ENCODE measurements at regions not wholly inside any gene's neighbourhood (a gene's known extent, or its start where the extent isn't known, plus 50 kb on each side); places are given as distances from the start of the nearest gene placed in this dataset.

DNA sequence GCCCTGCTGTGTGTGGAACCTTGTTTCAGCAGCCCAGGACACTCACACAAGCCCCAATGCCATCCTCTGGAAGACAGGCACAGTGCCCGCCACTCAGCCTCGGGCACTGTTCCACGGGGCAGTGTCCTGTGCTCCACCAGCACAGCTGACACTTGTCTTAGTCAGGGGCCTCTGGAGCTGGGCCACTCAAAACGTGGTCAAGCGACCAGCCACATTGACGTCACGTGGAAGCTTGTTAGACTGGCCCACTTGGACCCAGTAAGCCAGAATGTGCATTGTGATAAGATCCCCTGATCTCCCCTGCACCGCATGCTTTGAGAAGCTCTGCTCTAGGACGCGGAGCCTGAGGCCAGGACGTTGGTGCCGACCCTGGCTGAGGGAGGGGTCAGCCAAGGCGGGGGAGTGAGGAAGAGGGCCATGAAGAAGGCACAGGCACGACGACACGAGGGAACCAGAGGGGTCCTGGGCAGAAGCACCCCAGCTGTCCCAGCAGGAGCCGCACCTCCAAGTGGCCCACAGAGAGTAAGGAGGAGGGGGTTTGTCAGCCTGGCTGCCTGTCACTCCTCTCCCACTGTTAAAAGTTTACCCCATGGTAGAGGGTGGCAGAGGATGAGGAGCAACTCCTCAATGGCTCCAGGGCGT lies 64.6 kb downstream of the LINC01488 start:
- peaks cover 43% of the 10 kb centered on the region for H3K27me3 Mint-ChIP-seq
- H3K36me3 Mint-ChIP-seq (ENCODE audit: low read depth), result peaks cover 4% of the 10 kb centered on the region
- H3K9me3 Mint-ChIP-seq, result peaks cover 8% of the 10 kb centered on the region
- H3K27ac Mint-ChIP-seq, result no peak overlapping the region
- H3K4me1 Mint-ChIP-seq (ENCODE audit: low read depth), result peaks cover 30% of the 10 kb centered on the region
- no peak overlapping the region for H3K4me3 Mint-ChIP-seq

DNA sequence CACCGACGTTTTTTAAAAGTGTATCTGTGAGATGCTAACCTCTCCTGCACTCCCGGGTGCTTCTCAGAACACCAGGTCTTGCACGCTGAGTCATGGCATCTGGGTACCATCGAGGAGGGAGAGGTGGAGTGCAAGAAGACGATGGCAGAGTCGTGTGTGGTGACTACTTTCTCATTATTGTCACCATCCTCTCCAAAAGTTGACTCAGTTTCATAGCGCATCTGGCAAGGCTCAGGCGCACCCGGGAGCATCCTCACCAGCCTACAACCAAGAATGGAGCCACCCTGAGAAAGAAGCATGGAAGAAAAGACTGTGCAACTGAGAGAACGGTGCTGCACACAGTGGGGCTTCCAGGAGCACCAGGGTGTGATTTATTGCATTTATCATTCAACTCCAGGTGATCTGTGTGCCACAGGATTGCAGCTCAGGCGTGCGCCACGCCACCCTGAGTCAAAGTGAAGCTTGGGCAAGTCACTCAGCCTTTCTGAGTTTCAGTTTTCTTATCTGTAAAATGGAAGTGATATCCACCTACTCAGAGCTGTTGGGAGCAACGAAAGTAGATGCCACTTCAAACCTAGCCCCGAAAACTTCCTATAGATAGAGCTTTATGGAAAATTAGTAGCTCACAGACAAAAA lies 65.4 kb downstream of the LINC01488 start:
- H3K36me3 Mint-ChIP-seq (ENCODE audit: low read depth), result peaks cover 5% of the 10 kb centered on the region
- H3K9me3 Mint-ChIP-seq, result peaks cover 12% of the 10 kb centered on the region
- peaks cover 30% of the 10 kb centered on the region for H3K4me1 Mint-ChIP-seq (ENCODE audit: low read depth)
- H3K4me3 Mint-ChIP-seq, result peak overlapping the region; percentile 7
- peak overlapping the region; percentile 68 for H3K27ac Mint-ChIP-seq
- peaks cover 37% of the 10 kb centered on the region for H3K27me3 Mint-ChIP-seq

DNA sequence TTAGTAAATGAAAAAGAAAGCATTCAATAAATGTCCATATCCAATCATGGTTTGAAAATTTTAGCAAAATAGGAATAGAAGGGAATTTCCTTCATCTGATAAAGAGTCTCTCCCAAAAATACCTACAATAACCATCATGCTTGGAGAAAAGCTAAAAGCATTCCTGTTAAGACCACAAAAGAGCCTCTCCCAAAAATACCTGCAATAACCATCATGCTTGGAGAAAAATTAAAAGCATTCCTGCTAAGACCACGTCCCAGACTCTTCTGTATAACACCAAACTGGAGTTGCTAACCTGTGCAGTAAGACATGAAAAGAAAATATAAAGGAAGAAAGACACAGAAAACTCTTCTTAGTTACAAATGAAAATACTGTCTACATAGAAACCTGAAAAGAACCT lies 69.4 kb downstream of the LINC01488 start:
- Mint-ChIP-seq H3K36me3 (ENCODE audit: low read depth) (peaks cover 8% of the 10 kb centered on the region), H3K27me3 (peaks cover 18% of the 10 kb centered on the region), H3K4me1 (ENCODE audit: low read depth) (peaks cover 22% of the 10 kb centered on the region), H3K27ac (no peak overlapping the region), H3K9me3 (peaks cover 16% of the 10 kb centered on the region), H3K4me3 (no peak overlapping the region)

DNA sequence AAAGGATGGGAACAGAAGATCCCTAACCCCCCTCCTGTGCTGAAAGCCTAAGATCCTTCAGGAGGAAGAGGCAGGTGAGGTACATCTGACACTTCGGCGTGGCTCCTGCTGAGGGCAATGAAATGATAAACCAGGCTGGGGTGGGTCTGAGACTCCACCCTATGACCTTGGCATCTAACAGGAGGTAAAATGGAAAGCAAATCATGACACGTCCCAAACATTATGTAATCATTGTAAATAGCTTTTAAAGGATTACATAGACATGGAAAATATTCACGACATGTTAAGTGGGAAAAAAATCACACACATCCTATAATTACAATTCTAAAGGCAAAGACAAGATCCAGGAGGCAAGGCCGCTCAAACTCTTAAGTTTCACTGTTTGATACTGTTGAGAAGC lies 70.5 kb downstream of the LINC01488 start:
- Mint-ChIP-seq H3K27ac (no peak overlapping the region), H3K9me3 (peaks cover 16% of the 10 kb centered on the region), H3K36me3 (ENCODE audit: low read depth) (peaks cover 8% of the 10 kb centered on the region), H3K4me3 (no peak overlapping the region), H3K4me1 (ENCODE audit: low read depth) (peaks cover 13% of the 10 kb centered on the region), H3K27me3 (peaks cover 20% of the 10 kb centered on the region)

DNA sequence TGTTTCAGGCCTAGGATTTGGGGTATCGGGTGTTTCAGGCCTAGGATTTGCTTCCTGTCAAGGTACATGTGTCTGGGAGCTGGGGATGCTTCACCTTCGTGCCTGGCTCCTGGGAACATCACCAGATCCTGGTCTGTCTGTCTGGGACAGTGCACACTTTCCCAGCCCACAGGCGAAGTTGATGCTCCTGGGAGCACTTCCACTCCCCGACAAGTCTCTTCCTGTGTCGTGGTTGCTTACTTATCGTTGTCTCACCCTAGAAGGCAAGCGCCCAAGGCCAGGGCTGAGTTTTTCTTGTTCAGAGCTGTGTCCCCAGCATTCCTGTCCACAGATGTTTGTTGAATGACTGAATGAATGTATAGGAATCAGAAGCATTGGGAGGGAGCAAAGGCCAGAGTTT lies 71.5 kb downstream of the LINC01488 start:
- Mint-ChIP-seq H3K4me1 (ENCODE audit: low read depth) (peaks cover 7% of the 10 kb centered on the region), H3K9me3 (peaks cover 16% of the 10 kb centered on the region), H3K4me3 (no peak overlapping the region), H3K36me3 (ENCODE audit: low read depth) (peaks cover 8% of the 10 kb centered on the region), H3K27ac (no peak overlapping the region), H3K27me3 (peaks cover 22% of the 10 kb centered on the region)

DNA sequence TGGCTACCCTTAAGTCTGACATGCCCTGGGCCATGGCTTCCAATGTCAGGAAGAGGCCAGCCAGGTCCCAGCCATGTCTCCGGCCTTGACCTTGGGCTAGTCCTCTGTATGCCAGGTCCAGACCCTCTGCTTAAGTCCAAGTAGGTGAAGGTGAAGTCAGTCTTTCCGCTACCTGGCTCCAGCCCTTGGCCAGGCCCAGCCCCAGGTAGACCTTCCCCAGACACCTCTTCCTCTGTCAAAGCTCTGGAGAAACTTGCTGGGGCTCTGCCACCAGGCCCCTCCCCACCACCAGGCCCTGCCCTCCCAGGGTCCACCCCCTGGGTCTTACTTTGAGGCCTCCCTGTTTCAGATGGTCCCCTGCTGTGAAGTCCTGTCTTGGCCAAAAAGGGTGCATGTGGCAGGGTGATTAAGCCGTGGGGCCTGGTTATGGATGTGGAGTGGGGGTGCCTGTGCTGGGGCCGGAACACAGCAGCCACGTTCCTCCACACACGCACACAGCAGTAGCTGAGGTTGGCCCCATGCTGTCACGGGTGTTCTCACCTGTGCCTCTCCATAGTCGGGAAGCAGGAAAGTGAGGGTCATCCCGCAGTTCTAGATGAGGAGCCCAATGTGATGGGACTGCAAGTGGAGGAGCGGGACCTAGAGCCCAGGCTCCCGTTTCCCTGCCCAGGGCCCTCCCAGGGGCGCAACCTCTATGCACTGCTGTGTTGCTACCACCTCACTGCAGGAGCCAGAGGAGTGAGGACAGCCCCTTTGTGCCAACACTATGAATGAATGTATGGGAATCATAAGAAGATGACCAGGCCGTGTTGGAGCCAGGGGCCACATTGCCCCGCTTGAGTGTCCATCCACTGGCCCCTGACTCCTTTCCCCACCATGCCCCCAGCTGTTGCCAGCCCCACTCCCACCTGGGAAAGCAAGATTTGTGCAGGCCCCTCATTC lies 72.2 kb downstream of the LINC01488 start:
- Mint-ChIP-seq H3K27ac (no peak overlapping the region), H3K4me1 (ENCODE audit: low read depth) (peaks cover 13% of the 10 kb centered on the region), H3K9me3 (peaks cover 16% of the 10 kb centered on the region), H3K27me3 (peaks cover 18% of the 10 kb centered on the region), H3K4me3 (no peak overlapping the region), H3K36me3 (ENCODE audit: low read depth) (peaks cover 8% of the 10 kb centered on the region)

DNA sequence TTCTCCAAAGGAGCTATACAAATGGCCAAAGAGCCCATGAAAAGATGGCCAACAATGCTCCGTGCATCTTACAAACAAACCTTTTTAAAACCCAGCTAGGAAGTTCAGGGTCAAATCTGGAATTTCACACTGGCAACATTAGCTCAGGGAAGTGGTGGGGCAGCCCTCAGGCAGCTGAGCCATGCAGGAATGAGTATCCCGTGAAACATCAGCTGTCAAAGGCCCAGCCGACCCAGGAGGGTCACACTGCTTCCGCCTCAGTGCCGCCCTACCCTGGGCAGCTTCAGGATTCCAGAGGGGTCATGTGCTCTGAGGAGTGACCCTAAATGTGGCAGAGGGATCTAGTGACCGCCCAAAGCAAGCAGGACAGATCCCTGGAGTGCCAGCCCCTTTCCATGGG lies 73.4 kb downstream of the LINC01488 start:
- H3K27me3 Mint-ChIP-seq, result peaks cover 12% of the 10 kb centered on the region
- peaks cover 4% of the 10 kb centered on the region for H3K36me3 Mint-ChIP-seq (ENCODE audit: low read depth)
- peaks cover 8% of the 10 kb centered on the region for H3K9me3 Mint-ChIP-seq
- H3K4me3 Mint-ChIP-seq, result no peak overlapping the region
- peaks cover 21% of the 10 kb centered on the region for H3K4me1 Mint-ChIP-seq (ENCODE audit: low read depth)
- no peak overlapping the region for H3K27ac Mint-ChIP-seq

DNA sequence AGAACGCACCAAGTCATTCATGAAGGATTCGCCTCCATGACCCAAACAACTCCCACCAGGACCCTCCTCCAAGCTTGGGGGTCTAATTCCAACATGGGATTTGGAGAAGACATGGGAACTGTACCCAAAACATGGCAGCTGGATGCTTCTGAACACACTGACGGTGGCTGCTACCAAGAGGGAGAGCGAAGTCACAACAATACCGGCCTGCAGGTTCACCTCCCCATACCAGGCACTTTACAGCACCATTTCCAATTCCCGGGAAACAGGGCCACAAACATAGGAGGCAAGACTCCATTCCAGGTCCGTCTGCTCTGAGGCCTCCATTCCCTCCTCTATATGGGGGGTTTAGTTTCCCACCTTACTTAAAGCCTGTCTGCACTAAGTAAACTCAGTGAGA lies 75.8 kb downstream of the LINC01488 start:
- Mint-ChIP-seq H3K4me1 (ENCODE audit: low read depth) (peaks cover 21% of the 10 kb centered on the region), H3K36me3 (ENCODE audit: low read depth) (no peaks in the 10 kb centered on the region), H3K4me3 (no peak overlapping the region), H3K27me3 (peaks cover 32% of the 10 kb centered on the region), H3K9me3 (no peaks in the 10 kb centered on the region), H3K27ac (no peak overlapping the region)

DNA sequence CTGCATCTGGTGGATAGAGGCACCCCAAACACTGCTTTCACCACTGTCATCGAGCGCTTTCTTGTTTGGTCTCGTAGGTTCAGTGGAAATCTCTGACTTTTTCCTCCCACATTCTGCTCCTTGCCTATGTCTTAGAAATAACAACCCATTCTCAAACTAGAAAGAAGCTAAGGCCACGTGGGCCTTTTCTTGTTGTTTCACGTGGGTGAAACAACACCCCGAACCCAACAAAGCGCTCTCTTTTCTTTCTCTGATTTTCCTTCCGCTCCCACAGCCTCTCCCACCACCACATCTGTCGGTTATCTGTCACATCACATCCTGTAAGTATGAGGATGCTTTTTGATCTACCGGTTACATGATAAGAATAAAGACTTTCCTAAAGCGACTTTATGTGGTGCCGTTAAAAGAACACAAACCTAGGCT lies 77.1 kb downstream of the LINC01488 start:
- Mint-ChIP-seq H3K9me3 (no peaks in the 10 kb centered on the region), H3K4me3 (peak overlapping the region; percentile 12), H3K4me1 (ENCODE audit: low read depth) (peaks cover 21% of the 10 kb centered on the region), H3K27me3 (peaks cover 35% of the 10 kb centered on the region), H3K36me3 (ENCODE audit: low read depth) (no peaks in the 10 kb centered on the region), H3K27ac (peak overlapping the region; percentile 45)

DNA sequence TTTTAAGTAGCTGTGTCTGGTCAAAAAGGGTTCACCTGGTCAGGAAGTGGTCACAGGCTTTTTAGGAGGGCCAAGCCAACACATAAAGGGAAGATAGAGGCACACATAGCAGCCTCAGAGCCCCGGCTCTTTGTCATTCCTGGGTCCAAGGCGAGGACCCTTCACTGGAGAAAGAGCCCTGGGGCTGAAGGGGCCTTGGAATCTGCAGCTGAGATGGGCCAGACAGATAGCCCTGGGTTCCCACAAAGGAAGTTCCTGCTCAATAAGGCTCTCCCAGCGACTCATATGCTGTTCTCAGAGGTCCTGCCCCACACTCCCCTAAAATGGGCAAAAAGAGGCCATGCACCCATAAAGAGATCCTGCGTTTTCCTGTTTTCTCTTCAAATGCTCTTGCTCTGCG lies 77.7 kb downstream of the LINC01488 start:
- peaks cover 21% of the 10 kb centered on the region for H3K4me1 Mint-ChIP-seq (ENCODE audit: low read depth)
- H3K27me3 Mint-ChIP-seq, result peaks cover 35% of the 10 kb centered on the region
- no peaks in the 10 kb centered on the region for H3K9me3 Mint-ChIP-seq
- no peaks in the 10 kb centered on the region for H3K36me3 Mint-ChIP-seq (ENCODE audit: low read depth)
- H3K4me3 Mint-ChIP-seq, result no peak overlapping the region
- H3K27ac Mint-ChIP-seq, result no peak overlapping the region

DNA sequence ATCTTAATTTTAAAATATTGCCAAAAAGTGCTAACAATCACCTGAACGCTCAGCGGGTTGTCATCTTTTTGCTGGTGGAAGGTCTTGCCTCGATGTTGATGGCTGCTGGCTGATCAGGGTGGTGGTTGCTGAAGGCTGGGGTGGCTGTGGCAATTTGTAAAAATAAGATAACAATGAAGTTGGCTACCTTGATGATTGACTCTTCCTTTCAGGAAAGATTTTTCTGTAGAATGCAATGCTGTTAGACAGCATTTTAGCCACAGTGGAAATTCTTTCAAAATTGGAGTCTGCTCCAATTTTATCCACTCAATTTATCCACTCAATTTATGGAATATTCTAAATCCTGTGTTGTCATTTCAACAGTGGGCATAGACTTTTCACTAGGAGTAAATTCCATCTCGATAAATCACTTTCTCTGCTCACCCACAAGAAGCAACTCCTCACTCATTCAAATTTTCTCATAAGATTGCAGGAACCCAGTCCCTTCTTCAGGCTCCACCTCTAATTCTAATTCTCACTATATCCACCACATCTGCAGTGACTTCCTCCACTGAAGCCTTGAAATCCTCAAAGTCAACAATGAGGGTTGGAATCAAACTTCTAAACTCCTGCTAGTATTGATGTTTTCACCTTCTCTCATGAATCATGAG lies 78.8 kb downstream of the LINC01488 start:
- Mint-ChIP-seq H3K9me3 (no peaks in the 10 kb centered on the region), H3K27ac (no peak overlapping the region), H3K27me3 (peaks cover 36% of the 10 kb centered on the region), H3K4me1 (ENCODE audit: low read depth) (peaks cover 21% of the 10 kb centered on the region), H3K36me3 (ENCODE audit: low read depth) (no peaks in the 10 kb centered on the region), H3K4me3 (no peak overlapping the region)

DNA sequence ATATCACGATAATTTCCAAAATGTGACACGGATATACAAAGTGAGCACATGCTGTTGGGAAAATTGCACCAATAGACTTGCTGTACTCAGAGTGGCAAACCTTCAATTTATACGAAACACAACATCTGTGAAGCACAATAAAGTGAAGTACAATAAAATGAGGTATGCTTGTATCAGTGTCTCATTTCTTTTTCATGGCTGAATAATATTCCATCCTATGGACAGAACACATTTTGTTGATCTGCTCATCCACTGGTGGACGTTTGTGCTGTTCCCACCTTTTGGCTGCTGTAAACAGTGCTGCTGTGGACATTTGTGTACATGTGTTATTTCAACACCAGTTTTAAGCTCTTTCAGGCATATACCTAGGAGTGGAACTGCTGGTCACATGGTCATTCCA lies 78.7 kb upstream of the CCND1 start:
- Mint-ChIP-seq H3K36me3 (ENCODE audit: low read depth) (no peaks in the 10 kb centered on the region), H3K4me3 (no peak overlapping the region), H3K4me1 (ENCODE audit: low read depth) (peaks cover 17% of the 10 kb centered on the region), H3K27ac (no peak overlapping the region), H3K9me3 (no peaks in the 10 kb centered on the region), H3K27me3 (peaks cover 42% of the 10 kb centered on the region)

DNA sequence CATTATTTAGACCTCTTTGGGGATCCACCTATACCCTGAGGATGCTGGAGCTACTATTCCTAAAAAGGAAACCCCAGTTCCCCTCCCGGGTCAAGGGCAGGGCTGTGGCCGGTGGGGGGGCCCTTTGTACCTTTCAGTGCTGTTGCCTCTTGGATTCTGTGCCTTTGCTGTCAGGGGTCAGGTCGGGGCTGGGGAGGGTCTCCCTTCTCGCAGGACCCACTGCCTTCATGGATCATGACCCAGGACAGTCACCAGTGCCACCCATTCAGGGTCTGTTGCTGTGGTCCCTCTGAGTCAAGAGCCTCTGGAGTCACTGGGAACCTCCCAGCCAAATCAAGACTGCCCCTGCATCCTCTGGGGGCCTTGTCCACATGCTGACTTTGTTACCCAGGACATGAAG lies 78.1 kb upstream of the CCND1 start:
- no peaks in the 10 kb centered on the region for H3K36me3 Mint-ChIP-seq (ENCODE audit: low read depth)
- H3K4me3 Mint-ChIP-seq, result no peak overlapping the region
- no peaks in the 10 kb centered on the region for H3K9me3 Mint-ChIP-seq
- no peak overlapping the region for H3K27ac Mint-ChIP-seq
- peaks cover 42% of the 10 kb centered on the region for H3K27me3 Mint-ChIP-seq
- H3K4me1 Mint-ChIP-seq (ENCODE audit: low read depth), result peaks cover 17% of the 10 kb centered on the region

DNA sequence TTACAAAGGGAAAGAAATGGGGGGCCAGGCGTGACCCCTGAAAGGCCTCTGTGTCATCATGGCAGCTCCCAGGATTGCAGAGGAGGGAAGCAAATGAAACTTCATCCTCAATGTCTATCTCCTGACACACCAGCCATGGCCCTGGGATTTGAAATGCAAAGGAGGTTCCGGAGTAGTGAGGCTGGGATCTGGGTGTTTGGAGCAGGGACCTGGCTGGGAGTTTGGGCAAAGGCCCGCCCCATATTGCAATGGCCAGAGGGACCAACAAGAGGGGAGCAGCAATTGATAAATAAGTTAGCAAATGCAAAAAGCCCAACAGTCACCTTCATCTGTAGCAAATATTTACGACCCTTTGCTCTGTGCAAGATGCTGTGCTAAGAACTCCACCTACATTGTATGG lies 77.7 kb upstream of the CCND1 start:
- Mint-ChIP-seq H3K36me3 (ENCODE audit: low read depth) (no peaks in the 10 kb centered on the region), H3K27me3 (peaks cover 42% of the 10 kb centered on the region), H3K4me3 (no peak overlapping the region), H3K9me3 (no peaks in the 10 kb centered on the region), H3K4me1 (ENCODE audit: low read depth) (peaks cover 12% of the 10 kb centered on the region), H3K27ac (no peak overlapping the region)
